Erythroblast (primary cell): ENCODE measurements at regions not wholly inside any gene's neighbourhood (a gene's known extent, or its start where the extent isn't known, plus 50 kb on each side); places are given as distances from the start of the nearest gene placed in this dataset.

Source experiments
- GATA1 ChIP-seq: IDR thresholded peaks from 2 replicates; pipeline ENCODE4 v1.6.1; 2011; ENCODE audit warnings: low read depth, mild to moderate bottlenecking, control low read depth, low read length, moderate library complexity
- POLR2A ChIP-seq: IDR thresholded peaks from 2 replicates; pipeline ENCODE4 v1.6.1; 2011; ENCODE audit warnings: mild to moderate bottlenecking, low read length

DNA sequence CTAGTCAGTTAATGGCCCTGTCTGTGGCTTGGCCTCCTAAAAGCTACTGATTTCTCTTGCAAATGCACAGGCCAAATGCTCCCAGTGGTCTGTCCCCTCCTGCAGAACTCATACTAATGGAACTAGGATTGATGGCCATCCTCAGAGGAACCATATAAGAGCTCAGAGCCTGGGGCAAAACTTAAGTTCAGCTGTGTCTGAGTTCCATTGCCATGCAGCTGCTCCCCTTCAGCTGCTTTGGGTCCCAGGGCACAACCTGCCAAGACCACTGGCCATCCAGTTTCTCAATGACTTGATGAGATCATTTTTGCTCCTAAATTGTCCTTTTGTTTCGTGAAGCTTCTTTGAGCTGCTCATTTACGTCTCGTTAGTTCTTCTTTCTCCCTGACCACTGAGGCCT is 529.5 kb upstream of the TBL1XR1 start:
- no peak for TF ChIP-seq POLR2A
- TF ChIP-seq GATA1: no peak
